Astrocyte of the spinal cord (primary cell): ENCODE measurements at regions not wholly inside any gene's neighbourhood (a gene's known extent, or its start where the extent isn't known, plus 50 kb on each side); places are given as distances from the start of the nearest gene placed in this dataset.

ENCODE experiments used
- DNase-seq: peaks from one replicate; pipeline ENCODE4 v3.0.0; 2011; ENCODE audit warnings: low read depth, low spot score
- H3K4me3 ChIP-seq: 2 replicates; pipeline ENCODE4 v1.5.1; 2011; ENCODE audit warnings: low read depth, mild to moderate bottlenecking, low read length, moderate library complexity
- CTCF ChIP-seq: IDR thresholded peaks from 2 replicates; pipeline ENCODE4 v1.5.1; 2012; ENCODE audit warnings: low read depth, mild to moderate bottlenecking, low read length, inconsistent platforms
- in situ Hi-C: cut with HindIII; loops from 2 replicates; pipeline ENCODE4 v1.10.0; 2017; ENCODE audit warnings: low sequenced_read_pairs

DNA sequence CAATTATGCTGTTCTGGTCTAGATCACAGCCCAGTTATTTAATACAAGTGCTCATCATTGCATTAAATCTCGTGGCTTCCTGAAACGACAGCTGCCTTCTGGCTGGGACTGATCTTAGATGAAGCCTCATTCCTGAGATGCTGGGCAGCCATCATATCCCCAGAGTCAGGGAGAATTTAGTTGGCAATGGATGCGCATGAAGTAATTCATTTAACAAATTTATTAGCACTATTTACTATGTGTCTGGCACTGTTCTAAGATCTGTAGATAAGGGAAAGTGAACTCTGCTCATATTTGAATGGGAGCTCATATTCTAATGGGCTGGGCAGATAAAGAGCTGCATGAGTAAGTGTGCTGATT lies 244.7 kb downstream of the KCNS3 start:
- no peak for DNase-seq
- in situ Hi-C loops: no loop called here
- no peak overlapping the region for H3K4me3 ChIP-seq
- no peak for TF ChIP-seq CTCF

GRCh38 chr2:18122544-18123210 lies 244.2 kb downstream of the KCNS3 start:
- no peak for TF ChIP-seq CTCF
- in situ Hi-C loops: no loop called here
- no peak overlapping the region for H3K4me3 ChIP-seq
- DNase-seq: no peak

DNA sequence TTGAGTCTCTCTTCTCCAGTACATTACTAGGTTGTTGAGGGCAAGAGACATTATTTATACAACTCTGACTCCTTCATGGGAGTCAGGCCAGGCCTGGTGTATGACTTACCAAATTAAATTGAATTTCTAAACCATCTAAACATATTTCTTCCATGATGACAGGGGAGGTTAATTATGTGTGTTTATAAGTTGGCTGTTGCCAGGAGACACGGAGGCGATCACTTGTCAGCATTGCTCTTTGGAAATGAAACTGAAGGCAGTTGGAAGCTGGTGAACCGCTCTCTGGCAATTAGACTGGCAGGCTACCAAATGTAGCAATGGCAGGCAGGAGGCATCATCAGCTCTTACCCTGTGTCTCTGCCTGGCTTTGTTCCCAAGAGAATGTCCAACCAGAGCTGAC lies 241.4 kb downstream of the KCNS3 start:
- in situ Hi-C loops: no loop called here
- DNase-seq: peak; percentile 71
- no peak for TF ChIP-seq CTCF
- no peak overlapping the region for H3K4me3 ChIP-seq

DNA sequence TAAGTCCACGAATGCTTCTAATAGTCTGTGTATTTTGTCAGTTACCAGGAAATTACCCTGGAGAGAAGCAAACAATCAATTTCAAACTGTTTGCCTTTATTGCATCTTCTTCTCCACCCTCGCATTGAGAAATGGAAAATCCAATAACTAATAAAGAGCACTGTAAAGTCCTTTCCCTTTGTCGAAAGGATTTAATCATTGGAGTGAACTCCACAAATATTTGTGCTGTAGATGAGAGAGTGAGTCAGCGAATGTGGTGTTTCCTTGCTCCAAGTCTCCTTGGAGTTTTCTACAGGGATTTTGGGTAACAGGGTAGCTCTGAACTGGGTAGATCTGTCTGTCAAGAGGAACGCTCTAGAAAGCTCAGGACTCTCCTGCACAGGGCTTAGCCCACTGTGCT lies 240.2 kb downstream of the KCNS3 start:
- no peak for TF ChIP-seq CTCF
- in situ Hi-C loops: no loop called here
- H3K4me3 ChIP-seq: no peak overlapping the region
- DNase-seq: peak; percentile 26

DNA sequence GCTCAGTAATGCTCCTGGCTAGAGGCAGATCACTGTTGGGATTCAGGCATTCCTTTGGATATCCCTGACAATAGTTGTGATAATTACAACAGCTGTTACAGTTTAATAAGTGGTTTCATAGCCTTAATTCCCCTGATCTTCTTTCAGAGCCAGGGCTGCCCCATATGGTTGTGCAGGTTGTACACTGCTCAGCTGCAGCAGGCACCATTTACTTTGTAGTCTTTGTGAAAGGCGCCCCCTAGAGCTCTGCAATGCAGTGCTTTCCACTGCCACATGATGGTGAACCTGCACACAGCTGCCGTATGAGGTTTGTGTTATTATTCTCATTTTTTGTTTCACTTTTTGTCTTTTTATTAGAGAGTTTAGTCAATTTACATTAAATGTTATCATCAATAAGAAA lies 239.1 kb downstream of the KCNS3 start:
- in situ Hi-C loops: no loop called here
- TF ChIP-seq CTCF: peak; percentile 85
- no peak overlapping the region for H3K4me3 ChIP-seq
- DNase-seq: peak; percentile 52

- TF ChIP-seq CTCF: no peak
- in situ Hi-C loops: no loop called here
- no peak overlapping the region for H3K4me3 ChIP-seq
- no peak for DNase-seq
These were observed 231.8 kb downstream of the KCNS3 start for GRCh38 chr2:18110222-18110621.

DNA sequence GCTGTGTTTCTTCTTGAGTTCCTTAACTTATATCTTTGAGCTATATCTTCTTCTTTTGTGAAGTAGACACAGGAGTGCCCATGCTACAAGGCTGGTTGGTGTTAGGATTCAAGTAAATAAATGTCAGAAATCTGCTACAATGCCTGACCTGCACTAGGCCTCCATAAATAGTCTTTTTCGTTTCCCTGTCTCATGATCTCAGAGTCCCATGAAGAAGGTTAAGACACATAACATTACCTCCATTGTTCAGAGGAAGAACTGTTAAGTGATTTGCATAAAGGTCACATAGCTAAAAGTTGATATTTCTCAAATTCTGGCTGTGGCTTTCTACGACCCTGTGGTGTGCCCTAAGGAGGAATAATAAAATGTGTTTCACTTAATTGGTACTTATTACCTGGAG lies 228.4 kb downstream of the KCNS3 start:
- in situ Hi-C loops: no loop called here
- no peak overlapping the region for H3K4me3 ChIP-seq
- no peak for DNase-seq
- TF ChIP-seq CTCF: no peak
